ENCODE measurements at regions not wholly inside any gene's neighbourhood (a gene's known extent, or its start where the extent isn't known, plus 50 kb on each side); places are given as distances from the start of the nearest gene placed in this dataset.

DNA sequence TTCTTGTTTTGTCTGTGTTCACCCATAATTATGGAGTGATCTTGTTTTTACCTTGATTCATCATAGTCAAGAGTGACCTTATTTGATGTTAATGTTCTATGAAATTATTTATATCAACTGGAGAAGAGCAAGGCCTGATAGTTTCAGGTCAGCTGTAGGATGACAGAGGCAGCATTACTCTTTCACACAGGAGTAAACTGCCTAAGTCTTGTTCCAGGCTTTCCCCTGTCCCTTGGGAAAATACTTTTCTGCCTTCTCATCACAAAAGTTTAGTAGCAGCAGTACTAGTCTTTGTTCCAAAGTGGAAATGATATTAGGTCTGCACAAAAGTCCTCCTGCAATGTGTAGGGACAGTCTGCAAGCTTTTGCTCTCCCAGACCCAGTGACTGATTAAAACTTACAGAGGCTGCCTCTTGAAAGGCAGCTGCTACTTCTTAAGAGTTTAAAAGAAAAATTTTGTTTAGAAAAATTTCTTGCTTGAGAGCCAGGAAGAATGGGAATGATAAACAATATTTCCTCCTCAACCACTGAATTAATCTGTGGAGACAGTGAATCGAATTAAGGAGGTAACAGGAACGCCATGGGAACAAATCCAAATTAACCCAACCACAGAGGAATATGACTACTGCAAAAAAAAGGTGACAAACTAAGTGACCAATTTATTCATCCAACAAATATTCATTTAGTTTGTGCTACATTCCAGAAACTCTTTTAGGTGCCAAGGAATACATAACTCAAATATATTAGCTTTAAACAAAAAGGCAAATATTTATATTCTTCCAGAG is 991.4 kb upstream of the PABPC4L start:
- WGBS, 2 donors: 56 to 61% methylated on average over 2 of the region's 2 CpGs
- Histone ChIP-seq H3K4me3 (no peak overlapping the region), H3K27me3 (no peaks in the 10 kb centered on the region), H3K36me3 (no peaks in the 10 kb centered on the region), H3K27ac (no peak overlapping the region), H3K9me3 (no peaks in the 10 kb centered on the region), H3K4me1 (no peaks in the 10 kb centered on the region)
- TF ChIP-seq, protein P1, sequence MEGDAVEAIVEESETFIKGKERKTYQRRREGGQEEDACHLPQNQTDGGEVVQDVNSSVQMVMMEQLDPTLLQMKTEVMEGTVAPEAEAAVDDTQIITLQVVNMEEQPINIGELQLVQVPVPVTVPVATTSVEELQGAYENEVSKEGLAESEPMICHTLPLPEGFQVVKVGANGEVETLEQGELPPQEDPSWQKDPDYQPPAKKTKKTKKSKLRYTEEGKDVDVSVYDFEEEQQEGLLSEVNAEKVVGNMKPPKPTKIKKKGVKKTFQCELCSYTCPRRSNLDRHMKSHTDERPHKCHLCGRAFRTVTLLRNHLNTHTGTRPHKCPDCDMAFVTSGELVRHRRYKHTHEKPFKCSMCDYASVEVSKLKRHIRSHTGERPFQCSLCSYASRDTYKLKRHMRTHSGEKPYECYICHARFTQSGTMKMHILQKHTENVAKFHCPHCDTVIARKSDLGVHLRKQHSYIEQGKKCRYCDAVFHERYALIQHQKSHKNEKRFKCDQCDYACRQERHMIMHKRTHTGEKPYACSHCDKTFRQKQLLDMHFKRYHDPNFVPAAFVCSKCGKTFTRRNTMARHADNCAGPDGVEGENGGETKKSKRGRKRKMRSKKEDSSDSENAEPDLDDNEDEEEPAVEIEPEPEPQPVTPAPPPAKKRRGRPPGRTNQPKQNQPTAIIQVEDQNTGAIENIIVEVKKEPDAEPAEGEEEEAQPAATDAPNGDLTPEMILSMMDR (IDR thresholded peaks at IDR 0.05): no peak
- TF ChIP-seq POLR2AphosphoS5 (IDR thresholded peaks at IDR 0.05) (no peak), EP300 (IDR thresholded peaks at IDR 0.05) (no peak), POLR2A (IDR thresholded peaks at IDR 0.05) (no peak)
- intact Hi-C loops (cut with DNase I): no loop called here
- DNase-seq: no peak

DNA sequence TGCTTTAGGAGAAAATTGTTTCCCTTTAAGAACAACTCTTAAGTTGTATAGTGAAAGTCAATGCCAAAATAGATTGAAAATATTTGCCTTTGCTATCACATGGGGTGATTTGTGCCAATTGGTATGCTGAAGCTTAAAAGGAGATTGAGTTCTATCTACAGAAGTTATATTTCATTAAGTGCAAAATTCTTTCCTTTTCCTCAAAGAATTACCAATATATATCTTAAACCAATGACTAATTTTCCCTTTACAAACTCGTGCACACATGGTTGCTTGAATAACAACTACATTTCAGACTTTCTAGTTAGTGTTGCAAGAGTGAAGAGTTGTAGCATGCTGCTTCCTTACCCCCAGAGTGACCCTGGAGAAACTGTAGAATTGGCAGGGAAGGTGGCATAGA is 990.0 kb upstream of the PABPC4L start:
- H3K27ac ChIP-seq: no peak overlapping the region
- WGBS, 2 donors: 16 to 44% methylated on average over 1 of the region's 1 CpG
- intact Hi-C loops (cut with DNase I): no loop called here
- no peaks in the 10 kb centered on the region for H3K9me3 ChIP-seq
- TF ChIP-seq EP300 (IDR thresholded peaks at IDR 0.05) (no peak), POLR2A (IDR thresholded peaks at IDR 0.05) (no peak), POLR2AphosphoS5 (IDR thresholded peaks at IDR 0.05) (no peak)
- TF ChIP-seq, protein P1 (IDR thresholded peaks at IDR 0.05): no peak
- H3K4me1 ChIP-seq: no peaks in the 10 kb centered on the region
- H3K27me3 ChIP-seq: no peaks in the 10 kb centered on the region
- no peak overlapping the region for H3K4me3 ChIP-seq
- H3K36me3 ChIP-seq: no peaks in the 10 kb centered on the region
- DNase-seq: no peak

DNA sequence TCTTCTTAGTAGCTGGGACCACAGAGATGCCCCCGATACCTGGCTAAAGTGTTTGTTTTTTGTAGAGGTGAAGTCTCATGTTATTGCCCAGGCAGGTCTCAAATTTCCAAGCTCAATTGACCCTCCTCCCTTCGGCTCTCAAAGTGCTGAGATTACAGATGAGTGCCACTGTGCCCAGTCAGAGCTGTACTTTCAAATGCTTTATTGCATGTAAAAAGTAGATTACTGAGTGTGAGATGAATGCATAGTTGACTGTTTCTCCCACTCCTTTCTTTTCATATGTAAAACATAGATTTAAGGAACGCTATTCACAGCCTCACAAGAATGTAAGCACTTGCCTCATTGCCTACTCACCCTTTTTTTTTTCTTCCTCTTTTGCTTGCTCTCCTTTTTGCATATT is 984.4 kb upstream of the PABPC4L start:
- H3K4me3 ChIP-seq: no peak overlapping the region
- H3K27me3 ChIP-seq: no peaks in the 10 kb centered on the region
- intact Hi-C loops (cut with DNase I): no loop called here
- H3K27ac ChIP-seq: no peak overlapping the region
- no peak for DNase-seq
- TF ChIP-seq, protein P1 (IDR thresholded peaks at IDR 0.05): no peak
- TF ChIP-seq POLR2AphosphoS5 (IDR thresholded peaks at IDR 0.05) (no peak), EP300 (IDR thresholded peaks at IDR 0.05) (no peak), POLR2A (IDR thresholded peaks at IDR 0.05) (no peak)
- H3K4me1 ChIP-seq: no peaks in the 10 kb centered on the region
- no peaks in the 10 kb centered on the region for H3K36me3 ChIP-seq
- WGBS, 2 donors: 29 to 48% methylated on average over 3 of the region's 3 CpGs
- no peaks in the 10 kb centered on the region for H3K9me3 ChIP-seq

DNA sequence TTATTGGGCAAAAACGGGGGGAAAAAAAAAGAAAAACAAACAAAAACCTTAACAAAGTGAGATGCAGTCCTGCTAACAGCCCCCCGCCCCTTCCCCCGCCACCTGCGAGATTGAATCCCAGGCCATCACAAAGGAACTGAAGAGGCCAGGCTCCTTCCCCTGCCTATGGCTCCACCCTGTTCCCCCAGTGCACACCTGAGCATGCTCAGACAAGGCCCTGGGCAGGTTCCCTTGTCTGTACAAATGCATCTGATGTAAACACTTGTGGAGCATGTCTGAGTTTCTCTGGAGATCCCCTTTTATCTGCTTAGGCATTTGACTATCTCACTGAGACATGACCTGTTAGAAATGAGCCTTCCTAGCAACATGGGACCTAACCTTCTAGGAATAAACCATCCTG is 983.7 kb upstream of the PABPC4L start:
- WGBS, 2 donors: 60 to 70% methylated on average over 4 of the region's 4 CpGs
- Histone ChIP-seq H3K27me3 (no peaks in the 10 kb centered on the region), H3K4me1 (no peaks in the 10 kb centered on the region), H3K27ac (no peak overlapping the region), H3K36me3 (no peaks in the 10 kb centered on the region), H3K9me3 (no peaks in the 10 kb centered on the region), H3K4me3 (no peak overlapping the region)
- TF ChIP-seq, protein P1 (IDR thresholded peaks at IDR 0.05): no peak
- TF ChIP-seq EP300 (IDR thresholded peaks at IDR 0.05) (no peak), POLR2AphosphoS5 (IDR thresholded peaks at IDR 0.05) (no peak), POLR2A (IDR thresholded peaks at IDR 0.05) (no peak)
- intact Hi-C loops (cut with DNase I): no loop called here
- no peak for DNase-seq

DNA sequence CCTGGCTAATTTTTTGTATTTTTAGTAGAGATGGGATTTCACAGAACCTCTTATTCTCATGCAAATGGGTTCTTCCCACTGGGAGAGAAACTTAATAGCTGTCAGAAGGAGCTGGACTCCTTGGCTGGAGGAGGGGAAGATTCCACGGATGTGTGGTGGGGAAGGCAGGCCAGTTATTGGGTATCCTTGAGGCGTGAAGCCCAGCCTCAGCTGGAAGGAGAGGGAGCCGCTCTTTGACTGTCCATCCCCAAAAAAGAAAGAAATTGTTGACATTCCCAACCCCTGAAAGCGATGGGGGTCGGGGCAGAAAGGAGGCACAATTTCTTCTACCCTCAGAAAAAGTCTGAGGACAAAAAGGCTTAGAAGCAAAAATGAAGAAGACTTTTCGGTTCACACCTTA is 983.1 kb upstream of the PABPC4L start:
- WGBS, 2 donors: 80 to 81% methylated on average over 6 of the region's 6 CpGs
- Histone ChIP-seq H3K4me1 (no peaks in the 10 kb centered on the region), H3K9me3 (no peaks in the 10 kb centered on the region), H3K27ac (no peak overlapping the region), H3K27me3 (no peaks in the 10 kb centered on the region), H3K4me3 (no peak overlapping the region), H3K36me3 (no peaks in the 10 kb centered on the region)
- DNase-seq: no peak
- TF ChIP-seq EP300 (IDR thresholded peaks at IDR 0.05) (no peak), POLR2AphosphoS5 (IDR thresholded peaks at IDR 0.05) (no peak), POLR2A (IDR thresholded peaks at IDR 0.05) (no peak)
- TF ChIP-seq, protein P1 (IDR thresholded peaks at IDR 0.05): no peak
- intact Hi-C loops (cut with DNase I): no loop called here
